GM10266 (cell line): ENCODE measurements at regions not wholly inside any gene's neighbourhood (a gene's known extent, or its start where the extent isn't known, plus 50 kb on each side); places are given as distances from the start of the nearest gene placed in this dataset.

Experiments used
- DNase-seq: peaks from one replicate; pipeline ENCODE4 v3.0.0; 2012; ENCODE audit errors: extremely low spot score
- CTCF ChIP-seq: IDR thresholded peaks from 2 replicates; pipeline ENCODE4 v1.5.1; 2012; ENCODE audit warnings: mild to moderate bottlenecking, low read depth; ENCODE audit not compliant: control insufficient read depth, insufficient read depth; ENCODE audit errors: missing control alignments

- TF ChIP-seq CTCF, result no peak
- DNase-seq, result no peak
Measured at GRCh38 chr12:132400011-132400641, 70.7 kb upstream of the GALNT9 start.

GRCh38 chr12:132399092-132400010, 70.0 kb upstream of the GALNT9 start:
- no peak for TF ChIP-seq CTCF
- DNase-seq, result no peak

GRCh38 chr12:132398386-132398991, 69.1 kb upstream of the GALNT9 start:
- DNase-seq, result no peak
- no peak for TF ChIP-seq CTCF

GRCh38 chr12:132397934-132398385, 68.6 kb upstream of the GALNT9 start:
- no peak for DNase-seq
- no peak for TF ChIP-seq CTCF

GRCh38 chr12:132397152-132397933, 68.0 kb upstream of the GALNT9 start:
- no peak for DNase-seq
- TF ChIP-seq CTCF, result no peak

GRCh38 chr12:132396657-132397056, 67.3 kb upstream of the GALNT9 start:
- no peak for TF ChIP-seq CTCF

More at GRCh38 chr12:132396657-132397056, 67.3 kb upstream of the GALNT9 start:
- DNase-seq, result no peak
